Activated CD8-positive, alpha-beta memory T cell treated with anti-CD3 and anti-CD28 coated beads, Interleukin-2, amount 50 U/mL, for 4 hours (primary cell): ENCODE measurements at regions not wholly inside any gene's neighbourhood (a gene's known extent, or its start where the extent isn't known, plus 50 kb on each side); places are given as distances from the start of the nearest gene placed in this dataset.
A peak's percentile ranks its signal among the peaks of the same experiment; 100 is the strongest.

Experiments
- DNase-seq: peaks from one replicate; pipeline ENCODE4 v3.0.0-alpha.2; 2020

DNA sequence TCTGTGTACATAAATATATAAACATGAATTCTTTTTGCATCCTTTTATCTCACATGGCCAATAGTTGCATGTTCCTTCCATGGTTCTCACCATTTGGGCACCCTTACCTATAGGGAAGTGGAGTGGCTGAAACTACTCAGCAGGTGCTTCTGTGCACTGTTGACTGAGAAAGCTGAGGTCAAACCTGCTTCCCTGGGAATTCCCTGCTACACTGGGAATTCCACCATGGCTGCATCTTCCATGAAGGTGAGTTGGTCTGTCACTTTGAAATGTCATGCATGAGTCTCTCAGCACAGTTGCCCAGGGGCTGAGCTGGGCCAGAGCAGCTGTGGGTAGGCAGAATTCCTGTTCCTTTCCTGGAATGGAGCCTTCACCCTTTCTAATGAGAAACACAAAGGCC, 193.8 kb upstream of the PRSS16 start:
- no peak for DNase-seq

DNA sequence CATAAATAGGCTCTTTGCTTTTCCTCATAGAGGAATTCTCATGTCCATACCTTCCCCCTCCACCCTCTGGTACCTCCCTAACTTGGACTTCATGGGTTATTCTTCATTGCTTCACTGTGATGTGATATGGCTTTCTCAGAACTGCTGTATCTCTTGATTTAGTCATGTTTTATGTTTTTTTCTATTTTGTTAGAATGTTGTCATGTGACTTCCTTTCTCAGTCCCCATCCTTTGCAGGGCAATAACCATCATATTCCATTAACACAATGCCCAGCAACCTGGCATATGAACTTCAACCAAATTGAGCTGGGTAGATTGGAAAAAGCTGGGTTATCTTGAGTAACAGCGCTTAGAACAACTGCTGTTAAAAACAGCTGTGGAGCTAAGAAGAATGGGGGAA, 190.9 kb upstream of the PRSS16 start:
- DNase-seq: no peak

DNA sequence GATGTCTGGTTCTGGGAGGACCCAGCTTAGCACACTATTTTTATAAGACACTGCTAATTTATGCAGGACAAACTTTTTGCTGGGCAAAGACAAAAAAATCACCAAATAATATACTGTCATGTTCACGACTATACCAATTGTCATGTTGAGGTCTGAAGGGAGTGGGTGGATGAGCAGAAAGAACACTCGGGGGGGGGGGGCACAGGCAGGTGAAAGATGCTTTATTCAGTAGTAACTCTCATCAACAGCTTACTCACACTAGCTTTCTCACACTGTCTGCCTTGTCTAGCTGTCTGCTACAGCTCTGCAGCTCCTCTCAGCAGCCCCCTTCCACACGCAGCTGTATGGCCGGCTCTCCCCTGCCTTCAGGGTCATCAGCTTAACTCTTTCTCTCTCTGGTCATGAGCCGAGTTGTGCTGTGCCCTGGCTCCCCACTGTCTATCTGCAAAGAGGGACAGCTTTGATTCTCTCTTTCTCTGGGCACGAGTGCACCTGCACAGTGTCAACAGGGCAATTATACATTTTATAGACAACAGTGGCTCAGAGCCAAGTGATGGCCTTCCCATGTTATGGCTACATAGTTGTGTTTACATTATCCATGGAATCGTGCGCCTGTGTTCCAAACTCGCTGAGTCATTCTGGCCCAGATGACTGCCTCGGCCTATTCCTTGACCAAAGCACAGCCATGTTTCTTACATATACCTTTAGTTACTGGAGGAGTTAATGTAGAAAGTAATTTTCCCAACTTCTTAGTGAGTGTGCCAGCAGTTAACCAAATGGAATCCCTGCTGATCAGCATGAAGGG, 187.7 kb upstream of the PRSS16 start:
- no peak for DNase-seq

DNA sequence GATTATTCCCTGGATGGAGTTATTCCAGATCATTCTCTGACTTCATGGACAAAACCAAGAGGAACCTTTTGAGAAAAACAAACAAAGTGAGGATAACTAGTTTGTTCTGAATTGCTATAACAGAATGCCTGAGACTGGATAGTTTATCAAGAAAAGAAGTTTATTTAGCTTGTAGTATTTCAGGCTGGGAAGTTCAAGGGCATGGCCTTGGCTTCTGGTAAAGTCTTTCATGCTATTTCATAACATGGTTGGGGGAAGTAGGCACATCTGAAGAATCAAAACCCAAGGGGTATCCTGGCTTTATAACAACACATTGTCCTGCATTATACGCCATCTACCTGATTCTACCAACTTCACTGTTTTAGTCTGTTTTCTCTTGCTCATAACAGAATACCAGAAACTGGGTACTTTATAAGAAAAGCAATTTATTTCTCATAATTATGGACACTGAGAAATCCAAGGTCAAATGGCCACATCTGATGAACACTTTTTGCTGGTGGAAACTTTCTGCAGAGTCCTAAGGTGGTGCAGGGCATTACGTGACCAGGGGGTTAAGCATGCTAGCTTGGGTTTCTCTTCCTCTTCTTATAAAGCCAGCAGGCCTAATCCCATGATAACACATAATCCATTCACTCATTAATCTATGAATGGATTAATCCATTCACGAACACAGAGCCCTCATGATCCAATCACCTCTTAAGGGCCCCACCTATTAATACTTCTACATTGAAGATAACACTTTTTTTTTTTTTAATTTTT, 186.1 kb upstream of the PRSS16 start:
- no peak for DNase-seq

DNA sequence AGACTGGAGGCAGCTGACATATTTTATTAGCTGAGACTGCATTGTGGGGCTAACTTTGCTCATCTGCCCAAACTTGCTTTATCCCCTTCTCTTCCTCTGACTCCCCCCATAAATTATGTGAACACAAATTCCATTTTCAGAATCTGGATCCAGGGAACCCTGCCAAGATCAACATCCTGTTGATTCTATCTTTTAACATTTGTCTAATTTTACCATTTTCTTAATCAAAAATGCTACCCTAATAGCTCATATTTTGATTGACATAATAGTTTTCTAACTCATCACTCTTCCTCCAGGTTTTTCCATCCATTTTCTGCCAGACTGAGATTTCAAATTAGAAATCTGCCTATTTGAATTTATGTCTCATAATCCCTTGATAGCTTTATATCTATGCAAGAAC, 184.7 kb upstream of the PRSS16 start:
- no peak for DNase-seq

DNA sequence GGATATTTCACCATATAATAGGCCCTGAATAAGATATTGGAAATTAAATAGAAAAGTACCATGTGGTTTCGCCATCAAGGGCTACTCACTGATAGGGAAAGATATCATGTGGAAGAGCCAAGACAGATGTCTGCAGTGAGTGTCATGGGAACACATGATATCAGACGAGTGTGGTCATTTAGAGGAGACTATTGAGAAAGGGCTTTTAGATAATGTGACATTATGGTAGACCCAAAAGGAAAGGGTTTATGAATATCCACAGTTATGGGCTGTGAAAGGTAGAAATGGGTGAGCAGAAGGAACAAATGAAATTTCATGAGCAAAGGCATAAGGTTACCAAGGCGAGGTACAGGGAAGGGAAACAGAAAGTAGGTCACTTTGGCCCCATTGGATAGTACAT, 182.3 kb upstream of the PRSS16 start:
- DNase-seq: no peak

DNA sequence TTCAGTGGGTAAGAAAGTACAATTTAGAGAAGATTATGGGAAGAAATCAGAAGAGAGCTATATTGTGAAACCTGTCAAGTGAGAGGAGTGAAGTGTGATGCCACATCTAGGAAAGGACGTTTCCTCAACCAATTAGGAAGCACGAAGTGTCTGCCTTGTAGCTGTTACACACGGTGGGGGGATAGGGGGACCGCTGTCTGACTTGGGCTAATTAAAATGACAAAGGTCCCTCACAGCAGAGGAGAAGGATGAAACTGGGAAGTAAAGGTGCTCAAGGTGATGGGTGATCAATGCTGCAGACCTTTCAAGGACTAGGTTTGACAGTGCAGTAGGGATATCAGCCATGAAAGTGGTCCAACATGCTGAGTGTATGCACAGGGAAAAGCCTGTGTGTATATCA, 181.1 kb upstream of the PRSS16 start:
- no peak for DNase-seq

DNA sequence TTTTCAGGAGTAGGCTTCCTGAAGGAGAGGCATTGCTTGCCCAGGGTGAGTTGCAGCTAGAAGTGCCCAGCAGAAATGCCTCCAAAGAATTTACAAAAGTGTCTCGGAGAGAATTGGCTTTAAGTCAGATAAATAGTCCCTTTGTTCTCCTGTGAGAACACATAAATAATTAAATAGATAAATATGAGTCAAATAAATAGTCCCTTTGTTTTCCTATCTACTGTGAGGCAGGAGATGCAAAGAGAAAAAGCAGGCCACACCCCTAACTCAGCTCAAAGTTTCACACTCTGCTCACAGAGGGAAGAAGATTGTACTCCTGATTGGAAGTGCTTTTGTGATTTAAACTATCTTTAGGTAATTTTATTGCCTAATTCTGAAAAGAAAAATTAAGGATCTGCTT, 180.7 kb upstream of the PRSS16 start:
- DNase-seq: no peak

DNA sequence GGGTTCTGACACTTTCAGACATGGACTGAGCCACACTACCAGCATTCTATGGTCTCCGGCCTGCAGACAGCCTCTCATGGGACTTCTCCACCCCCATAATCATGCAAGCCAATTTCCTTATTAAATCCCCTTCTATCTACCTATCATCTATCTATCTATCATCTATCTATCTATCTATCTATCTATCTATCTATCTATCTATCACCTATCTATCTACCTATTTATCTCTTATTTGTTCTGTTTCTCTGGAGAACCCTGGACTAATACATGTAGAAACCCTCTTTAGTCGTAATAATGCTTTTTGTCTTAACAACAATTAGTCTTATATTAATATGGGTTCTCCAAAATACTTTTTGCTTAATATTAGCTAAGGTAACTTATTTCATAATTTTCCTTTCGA, 174.1 kb upstream of the PRSS16 start:
- DNase-seq: no peak

DNA sequence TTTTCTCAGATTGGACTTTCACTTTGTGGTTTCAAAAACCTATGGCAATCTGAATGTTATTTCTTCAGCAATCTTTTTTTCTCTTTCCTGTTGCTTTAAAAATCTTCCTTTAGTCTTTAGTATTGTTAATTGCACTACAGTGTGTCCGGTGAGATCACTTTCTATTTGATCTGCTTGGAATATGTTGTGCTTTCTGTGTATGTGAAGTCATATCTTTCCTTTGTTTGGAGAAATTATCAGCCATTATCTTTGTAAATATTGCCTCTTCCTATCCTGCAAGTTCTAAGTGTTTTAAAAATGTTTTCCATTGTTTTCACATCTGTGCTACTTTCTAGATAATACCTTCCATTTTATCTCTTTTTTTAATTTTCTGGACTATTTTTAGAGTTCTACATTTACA, 171.4 kb upstream of the PRSS16 start:
- no peak for DNase-seq

DNA sequence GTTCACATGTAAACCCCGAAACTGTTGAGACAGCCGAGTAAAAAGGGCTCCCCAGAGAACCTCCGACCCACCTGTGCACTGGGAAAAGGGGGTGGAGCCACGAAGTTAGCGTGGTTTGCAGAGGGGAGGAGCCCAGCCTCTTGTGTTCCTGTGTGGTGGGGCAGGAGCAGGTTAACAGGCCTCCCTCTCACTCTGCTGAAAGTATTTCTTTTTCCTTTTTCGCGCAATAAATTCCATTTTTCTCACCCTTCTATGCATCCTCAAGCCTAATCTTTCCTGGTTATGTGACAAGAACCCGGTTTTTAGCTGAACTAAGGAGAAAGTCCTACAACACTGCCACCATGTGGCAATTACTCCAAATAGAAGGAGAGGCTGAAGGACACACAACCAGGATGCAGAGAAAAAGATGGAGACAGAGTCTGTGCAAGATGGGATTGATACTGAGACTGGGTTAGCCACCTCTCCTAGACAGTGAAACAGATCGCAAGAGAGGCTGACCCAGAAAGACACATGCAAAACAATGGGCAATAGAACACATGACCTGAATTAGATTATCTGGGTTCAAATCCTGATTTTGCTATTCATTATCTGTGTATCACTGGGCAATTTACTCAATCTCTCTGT, 168.7 kb upstream of the PRSS16 start:
- peak; percentile 20 for DNase-seq

DNA sequence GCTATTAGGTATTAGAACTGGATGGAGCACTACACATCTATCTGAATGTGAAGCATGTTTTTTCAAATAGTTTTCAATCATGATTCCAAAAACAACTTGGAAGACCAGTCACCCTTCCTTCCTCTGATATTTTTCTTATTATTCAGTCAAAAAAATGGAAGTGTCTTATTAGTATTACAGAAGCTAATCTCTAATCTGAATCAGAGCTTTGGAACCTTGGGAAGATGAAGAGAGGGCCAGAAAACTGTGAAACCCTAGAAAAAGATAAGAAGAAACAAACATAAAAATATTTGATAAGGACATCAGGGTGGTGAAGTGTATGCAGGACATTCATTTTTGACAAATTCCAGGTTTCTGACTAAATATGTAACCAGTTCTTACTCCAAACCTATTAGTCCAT, 166.3 kb upstream of the PRSS16 start:
- no peak for DNase-seq

DNA sequence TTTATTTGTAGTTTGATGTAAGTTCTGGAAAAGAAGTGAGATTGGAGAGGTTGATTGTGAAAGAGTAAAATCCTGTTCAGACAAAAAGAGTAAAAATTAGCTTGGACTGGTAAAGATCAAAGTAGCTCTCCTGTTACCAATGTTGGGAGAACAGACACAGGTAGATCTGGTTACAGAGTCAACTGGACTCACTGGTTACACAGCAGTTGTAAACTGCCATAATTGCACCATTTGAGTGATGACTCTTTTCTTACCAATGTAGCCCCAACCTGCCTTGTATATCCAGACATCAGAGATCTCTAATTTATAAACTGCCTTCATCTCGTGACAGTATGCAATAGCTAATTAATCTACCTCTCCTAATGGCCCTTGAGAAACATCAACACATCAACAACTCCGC, 165.6 kb upstream of the PRSS16 start:
- DNase-seq: no peak

DNA sequence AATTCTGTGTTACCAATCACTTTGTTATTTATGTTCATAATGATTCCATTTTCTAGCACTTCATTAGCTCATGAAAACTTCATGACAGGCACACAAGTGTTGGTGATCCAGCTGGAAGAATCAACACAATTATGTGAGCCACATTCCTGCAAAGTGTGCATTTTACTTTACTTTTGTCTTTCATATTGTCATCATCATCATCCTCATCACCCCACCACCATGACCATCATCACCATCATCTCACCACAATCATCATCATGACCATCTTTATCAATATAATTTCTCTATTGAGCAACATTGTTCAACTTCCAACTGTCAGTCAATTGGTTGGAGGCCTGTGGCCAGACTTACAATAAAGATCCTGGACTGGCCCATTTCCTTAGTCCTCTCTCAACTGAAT, 159.4 kb upstream of the PRSS16 start:
- DNase-seq: no peak

DNA sequence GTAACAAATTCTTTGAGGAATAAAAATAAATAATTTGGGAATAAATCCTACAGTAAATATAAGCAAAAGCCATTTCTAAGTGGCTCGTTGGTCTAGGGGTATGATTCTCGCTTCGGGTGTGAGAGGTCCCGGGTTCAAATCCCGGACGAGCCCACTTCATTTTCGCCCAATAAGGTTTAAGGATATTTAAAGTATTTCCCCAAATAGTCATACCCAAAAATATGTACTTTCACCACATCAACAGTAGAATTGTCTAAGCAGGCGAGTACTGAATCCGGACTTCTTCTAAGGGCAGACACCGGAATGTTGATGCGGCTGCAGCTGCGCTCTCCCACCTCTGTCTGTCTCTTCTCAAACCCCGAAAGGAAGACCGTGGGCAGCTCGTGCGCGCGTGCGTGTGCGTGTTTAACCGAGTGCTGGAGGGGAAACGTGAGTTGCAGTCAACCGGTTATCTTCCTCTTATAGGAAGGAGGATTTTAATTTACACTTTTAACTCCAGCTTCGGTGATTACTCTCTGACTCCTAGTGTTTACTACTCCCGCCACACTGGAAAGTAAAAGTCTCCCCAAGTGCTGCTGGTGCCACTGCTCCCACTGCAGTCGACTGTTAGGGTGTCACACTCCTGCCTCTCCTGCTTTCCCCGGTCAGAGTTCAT, 155.7 kb upstream of the PRSS16 start:
- no peak for DNase-seq

DNA sequence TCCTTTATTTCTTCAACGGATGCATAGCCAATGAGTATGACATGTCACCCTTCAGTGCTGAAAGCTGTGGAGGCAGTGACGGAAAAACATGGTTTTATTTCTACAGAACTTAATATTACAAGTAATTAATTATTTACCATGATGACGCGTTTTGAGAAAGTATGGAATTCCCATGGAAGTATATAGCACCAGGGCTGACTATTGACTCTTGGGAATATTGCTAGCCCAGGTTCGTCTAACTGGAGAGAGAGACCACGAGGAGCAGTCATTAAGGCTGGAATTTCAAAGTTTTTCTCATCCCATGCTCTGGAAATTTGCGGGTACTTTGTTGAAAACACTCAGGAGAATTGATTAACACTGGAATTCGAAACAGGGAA, 155.2 kb upstream of the PRSS16 start:
- no peak for DNase-seq

DNA sequence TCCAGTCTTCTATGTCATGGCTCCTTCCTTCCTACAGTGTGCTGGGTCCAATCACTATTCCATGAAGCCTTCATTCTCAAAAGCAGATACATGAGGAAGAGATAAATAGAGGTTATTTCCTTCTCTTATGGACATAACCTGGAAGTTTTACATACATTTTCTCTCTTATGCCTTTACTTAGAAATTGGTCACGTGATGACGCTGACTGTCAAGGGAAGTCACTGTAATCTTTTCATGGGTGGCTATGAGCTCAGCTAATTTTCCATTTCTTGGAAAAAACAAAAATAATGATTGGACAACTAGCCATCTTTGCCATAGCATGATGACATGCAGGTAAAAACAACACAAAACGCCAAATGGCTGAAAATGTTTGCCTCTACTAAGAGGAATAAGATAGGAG, 151.6 kb upstream of the PRSS16 start:
- no peak for DNase-seq

DNA sequence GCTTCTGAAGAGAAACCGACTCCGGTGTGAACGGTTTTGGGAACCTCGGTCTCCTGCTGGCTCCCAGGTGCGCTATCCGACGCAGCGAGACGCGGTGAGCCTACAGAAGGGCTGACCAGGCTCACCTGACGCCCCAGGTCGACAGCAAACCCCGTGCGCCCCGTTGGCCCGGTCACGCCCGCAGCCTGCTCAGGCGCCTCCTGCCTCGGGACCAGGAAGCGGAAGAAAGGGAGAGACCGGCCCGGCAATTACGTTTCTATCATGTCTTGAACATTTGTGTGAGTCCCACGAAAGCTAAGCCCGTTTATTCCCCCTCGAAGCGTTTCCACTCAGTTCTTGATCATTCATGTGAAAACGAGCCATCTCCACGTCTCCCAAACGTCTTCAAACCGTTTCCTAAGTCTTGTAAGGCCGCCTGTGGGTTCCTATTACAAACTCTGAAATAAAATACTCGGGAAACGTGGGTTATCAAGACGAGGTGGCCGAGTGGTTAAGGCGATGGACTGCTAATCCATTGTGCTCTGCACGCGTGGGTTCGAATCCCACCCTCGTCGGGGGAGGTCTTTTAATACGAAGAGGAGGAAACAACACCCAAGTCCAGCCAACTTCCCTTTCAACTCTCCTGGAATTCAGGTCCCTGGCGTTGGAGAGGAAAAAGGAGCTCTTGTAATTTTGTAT, 150.5 kb upstream of the PRSS16 start:
- DNase-seq: peak; percentile 18

DNA sequence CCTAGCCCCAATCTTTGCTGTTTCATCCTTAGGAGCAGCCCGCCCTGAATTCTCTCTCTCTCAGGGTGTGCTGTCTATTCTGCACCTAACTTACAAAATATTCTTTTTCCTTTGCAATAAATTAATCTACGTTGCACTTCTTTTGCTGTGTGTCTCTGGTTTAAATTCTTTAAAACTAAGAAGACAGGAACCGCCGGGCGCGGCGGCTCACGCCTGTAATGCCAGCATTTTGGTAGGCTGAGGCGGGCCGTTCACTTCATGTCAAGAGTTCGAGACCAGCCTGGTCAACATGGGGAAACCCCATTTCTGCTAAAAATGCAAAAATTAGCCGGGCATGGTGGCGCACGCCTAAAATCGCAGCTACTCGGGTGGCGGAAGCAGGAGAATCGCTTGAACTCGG, 148.5 kb upstream of the PRSS16 start:
- no peak for DNase-seq

DNA sequence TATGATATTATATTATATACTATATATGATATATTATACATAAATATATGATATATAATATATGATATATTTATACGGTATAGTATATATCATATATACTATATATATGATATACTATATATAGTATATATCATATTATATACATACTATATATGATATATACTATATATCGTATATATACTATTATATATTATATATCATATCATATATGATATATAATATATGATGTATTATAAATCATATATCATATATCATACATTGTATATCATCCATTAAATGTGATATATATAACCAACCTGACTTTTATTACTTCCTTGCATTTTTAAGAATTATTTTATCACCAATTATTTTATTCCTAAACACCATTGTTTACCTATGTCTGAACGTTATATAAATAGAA, 146.6 kb upstream of the PRSS16 start:
- DNase-seq: no peak

DNA sequence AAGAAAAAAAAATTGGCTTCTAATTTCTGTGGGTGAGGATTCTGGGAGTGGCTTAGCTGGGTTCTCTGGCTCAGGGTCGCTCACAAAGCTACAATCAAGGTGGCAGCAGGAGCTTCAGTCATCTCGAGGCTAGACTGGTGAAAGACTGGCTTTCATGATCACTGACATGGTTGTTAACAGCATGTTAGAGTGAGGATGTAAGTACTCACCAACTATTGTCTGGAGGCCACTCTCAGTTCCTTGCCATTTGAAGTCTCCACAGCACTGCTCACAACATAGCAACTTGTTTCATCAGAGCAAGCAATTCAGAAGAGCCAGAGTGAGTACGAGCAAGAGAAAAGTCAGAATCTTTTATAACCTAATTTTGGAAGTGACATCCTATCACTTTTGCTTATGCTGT, 145.7 kb upstream of the PRSS16 start:
- no peak for DNase-seq

DNA sequence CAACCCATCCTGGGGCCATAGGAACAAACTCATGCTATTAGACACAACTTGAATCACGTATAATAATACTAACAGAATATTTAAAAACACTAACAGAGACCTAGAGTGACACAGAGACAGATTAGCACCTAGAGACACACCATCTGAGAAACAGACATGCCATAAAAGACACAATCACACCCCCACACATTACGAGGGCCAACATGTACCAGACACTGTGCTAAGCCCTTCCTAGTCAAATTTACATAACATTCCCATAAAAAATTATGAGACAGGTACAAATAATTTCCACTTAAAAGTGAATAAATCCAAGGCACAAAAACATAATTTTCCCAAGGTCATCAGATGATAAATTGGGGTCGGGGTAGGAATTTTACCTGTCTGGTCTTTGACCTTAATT, 141.1 kb upstream of the PRSS16 start:
- DNase-seq: no peak

DNA sequence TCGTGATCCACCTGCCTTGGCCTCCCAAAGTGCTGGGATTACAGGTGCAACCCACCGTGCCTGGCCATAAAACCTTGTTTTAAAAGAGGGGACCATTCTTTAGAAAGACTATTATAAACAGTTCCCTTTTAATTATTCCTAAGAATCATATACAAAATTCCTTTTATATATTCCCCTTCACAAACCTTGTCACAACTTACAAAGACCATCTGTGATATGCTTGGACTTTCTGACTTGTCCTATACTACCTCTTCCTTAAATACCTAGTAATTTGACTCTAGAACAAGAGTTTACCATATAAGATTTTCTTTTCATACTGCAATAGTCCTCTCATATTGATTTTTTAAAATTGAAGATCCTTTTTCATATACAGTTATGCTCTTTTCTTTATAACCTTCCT, 135.8 kb upstream of the PRSS16 start:
- DNase-seq: no peak
